ENCODE measurements at regions not wholly inside any gene's neighbourhood (a gene's known extent, or its start where the extent isn't known, plus 50 kb on each side); places are given as distances from the start of the nearest gene placed in this dataset.

GRCh38 chr4:184544788-184545409 lies 70.5 kb upstream of the IRF2 start:
- Mint-ChIP-seq H3K4me1 (peaks cover 11% of the 10 kb centered on the region), H3K4me3 (no peak overlapping the region), H3K36me3 (no peaks in the 10 kb centered on the region), H3K9me3 (no peaks in the 10 kb centered on the region), H3K27me3 (ENCODE audit: insufficient read depth, low read depth) (peaks cover 4% of the 10 kb centered on the region), H3K27ac (no peak overlapping the region)
- Histone ChIP-seq H3K4me1 (no peaks in the 10 kb centered on the region), H3K36me3 (no peaks in the 10 kb centered on the region), H3K27ac (no peak overlapping the region), H3K9me3 (ENCODE audit: low read depth) (no peaks in the 10 kb centered on the region), H3K4me3 (no peak overlapping the region), H3K9ac (no peak overlapping the region), H4K20me1 (ENCODE audit: low read depth) (no peaks in the 10 kb centered on the region), H3K27me3 (no peaks in the 10 kb centered on the region), H3K4me2 (no peak overlapping the region), H2AFZ (replicated peaks) (no peak overlapping the region), H3F3A (ENCODE audit: low read depth) (no peaks in the 10 kb centered on the region), H3K79me2 (ENCODE audit: low read depth) (no peaks in the 10 kb centered on the region)
- TF ChIP-seq EZH2phosphoT487 (IDR thresholded peaks at IDR 0.05) (no peak), EZH2 (IDR thresholded peaks at IDR 0.05) (no peak), CTCF (IDR thresholded peaks at IDR 0.05) (no peak)
- no peak for DNase-seq (ENCODE audit: low spot score)

- H3K4me2 ChIP-seq, result no peak overlapping the region
- no peaks in the 10 kb centered on the region for H3K27me3 ChIP-seq
- Mint-ChIP-seq H3K36me3 (no peaks in the 10 kb centered on the region), H3K4me1 (peaks cover 5% of the 10 kb centered on the region), H3K9me3 (no peaks in the 10 kb centered on the region), H3K4me3 (no peak overlapping the region), H3K27me3 (ENCODE audit: insufficient read depth, low read depth) (peaks cover 2% of the 10 kb centered on the region), H3K27ac (no peak overlapping the region)
- peaks cover 3% of the 10 kb centered on the region for H3F3A ChIP-seq (ENCODE audit: low read depth)
- H3K9me3 ChIP-seq (ENCODE audit: low read depth), result no peaks in the 10 kb centered on the region
- DNase-seq (ENCODE audit: low spot score), result no peak
- H3K36me3 ChIP-seq, result no peaks in the 10 kb centered on the region
- no peak overlapping the region for H3K9ac ChIP-seq
- H2AFZ ChIP-seq (replicated peaks), result no peak overlapping the region
- peaks cover 3% of the 10 kb centered on the region for H3K79me2 ChIP-seq (ENCODE audit: low read depth)
- no peak for TF ChIP-seq CTCF (IDR thresholded peaks at IDR 0.05)
- TF ChIP-seq EZH2phosphoT487 (IDR thresholded peaks at IDR 0.05), result no peak
- no peak for TF ChIP-seq EZH2 (IDR thresholded peaks at IDR 0.05)
- H4K20me1 ChIP-seq (ENCODE audit: low read depth), result no peaks in the 10 kb centered on the region
- H3K4me1 ChIP-seq, result peaks cover under 1% of the 10 kb centered on the region
- H3K27ac ChIP-seq, result no peak overlapping the region
- no peak overlapping the region for H3K4me3 ChIP-seq
Observed at GRCh38 chr4:184541907-184542306, 67.6 kb upstream of the IRF2 start.

GRCh38 chr4:184540307-184540706 lies 66.0 kb upstream of the IRF2 start:
- Histone ChIP-seq H3K79me2 (ENCODE audit: low read depth) (peaks cover 9% of the 10 kb centered on the region), H3K9ac (no peak overlapping the region), H3K36me3 (no peaks in the 10 kb centered on the region), H2AFZ (replicated peaks) (no peak overlapping the region), H3K9me3 (ENCODE audit: low read depth) (no peaks in the 10 kb centered on the region), H3K4me3 (no peak overlapping the region), H3K4me1 (peaks cover 7% of the 10 kb centered on the region), H3F3A (ENCODE audit: low read depth) (peaks cover 3% of the 10 kb centered on the region), H4K20me1 (ENCODE audit: low read depth) (no peaks in the 10 kb centered on the region), H3K27ac (no peak overlapping the region), H3K4me2 (no peak overlapping the region), H3K27me3 (no peaks in the 10 kb centered on the region)
- Mint-ChIP-seq H3K9me3 (no peaks in the 10 kb centered on the region), H3K27me3 (ENCODE audit: insufficient read depth, low read depth) (peaks cover 2% of the 10 kb centered on the region), H3K4me3 (no peak overlapping the region), H3K4me1 (peaks cover 17% of the 10 kb centered on the region), H3K27ac (no peak overlapping the region), H3K36me3 (no peaks in the 10 kb centered on the region)
- no peak for TF ChIP-seq EZH2 (IDR thresholded peaks at IDR 0.05)
- TF ChIP-seq CTCF (IDR thresholded peaks at IDR 0.05), result no peak
- TF ChIP-seq EZH2phosphoT487 (IDR thresholded peaks at IDR 0.05), result no peak
- no peak for DNase-seq (ENCODE audit: low spot score)
